ENCODE measurements at regions not wholly inside any gene's neighbourhood (a gene's known extent, or its start where the extent isn't known, plus 50 kb on each side); places are given as distances from the start of the nearest gene placed in this dataset.

DNA sequence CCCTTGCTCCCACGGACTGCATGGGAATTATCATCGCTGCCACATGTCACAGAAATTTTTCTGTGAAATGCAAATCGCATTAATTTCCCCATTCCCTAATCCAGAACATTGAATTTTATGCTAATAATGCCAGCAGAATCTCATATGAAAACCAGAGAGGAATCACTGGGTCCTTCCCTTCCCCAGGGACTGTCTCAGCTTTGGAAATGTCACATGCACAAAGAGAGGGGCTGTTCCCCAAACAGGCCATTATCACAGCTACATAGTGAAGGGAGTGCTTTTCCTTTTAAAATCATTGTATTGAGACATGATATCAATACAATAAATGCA is 954.5 kb downstream of the BRD1 start:
- no peaks in the 10 kb centered on the region for H4K20me1 ChIP-seq (ENCODE audit: insufficient read depth, low read depth, low read length)
- no peak overlapping the region for H3K27ac ChIP-seq (ENCODE audit: low read length)
- H3K27me3 ChIP-seq (ENCODE audit: low read length), result no peaks in the 10 kb centered on the region
- no peaks in the 10 kb centered on the region for H3K36me3 ChIP-seq (ENCODE audit: insufficient read depth, low read length)
- no peak for DNase-seq
- no peak overlapping the region for H2AFZ ChIP-seq (ENCODE audit: low read length)
- H3K9ac ChIP-seq (ENCODE audit: low read length), result no peak overlapping the region
- no peak overlapping the region for H3K4me2 ChIP-seq (ENCODE audit: low read depth, low read length, poor library complexity, severe bottlenecking)
- H3K79me2 ChIP-seq (ENCODE audit: low read length), result no peaks in the 10 kb centered on the region
- no peaks in the 10 kb centered on the region for H3K9me2 ChIP-seq (replicated peaks; ENCODE audit: insufficient read depth, low read length)
- no peaks in the 10 kb centered on the region for H3K9me3 ChIP-seq (ENCODE audit: low read length)
- no peaks in the 10 kb centered on the region for H3K4me1 ChIP-seq (ENCODE audit: low read length)
- H3K4me3 ChIP-seq (ENCODE audit: low read length), result no peak overlapping the region

GRCh38 chr22:48872271-48873190 is 955.1 kb downstream of the BRD1 start:
- no peaks in the 10 kb centered on the region for H4K20me1 ChIP-seq (ENCODE audit: insufficient read depth, low read depth, low read length)
- no peak for DNase-seq
- H3K36me3 ChIP-seq (ENCODE audit: insufficient read depth, low read length), result no peaks in the 10 kb centered on the region
- H3K27me3 ChIP-seq (ENCODE audit: low read length), result no peaks in the 10 kb centered on the region
- H3K4me3 ChIP-seq (ENCODE audit: low read length), result no peak overlapping the region
- no peaks in the 10 kb centered on the region for H3K79me2 ChIP-seq (ENCODE audit: low read length)
- H3K4me2 ChIP-seq (ENCODE audit: low read depth, low read length, poor library complexity, severe bottlenecking), result no peak overlapping the region
- no peaks in the 10 kb centered on the region for H3K9me2 ChIP-seq (replicated peaks; ENCODE audit: insufficient read depth, low read length)
- no peak overlapping the region for H2AFZ ChIP-seq (ENCODE audit: low read length)
- H3K9ac ChIP-seq (ENCODE audit: low read length), result no peak overlapping the region
- no peaks in the 10 kb centered on the region for H3K4me1 ChIP-seq (ENCODE audit: low read length)
- H3K9me3 ChIP-seq (ENCODE audit: low read length), result no peaks in the 10 kb centered on the region
- no peak overlapping the region for H3K27ac ChIP-seq (ENCODE audit: low read length)

GRCh38 chr22:48871176-48871840 is 956.4 kb downstream of the BRD1 start:
- H3K36me3 ChIP-seq (ENCODE audit: insufficient read depth, low read length), result no peaks in the 10 kb centered on the region
- H4K20me1 ChIP-seq (ENCODE audit: insufficient read depth, low read depth, low read length), result no peaks in the 10 kb centered on the region
- H3K27me3 ChIP-seq (ENCODE audit: low read length), result no peaks in the 10 kb centered on the region
- no peaks in the 10 kb centered on the region for H3K9me3 ChIP-seq (ENCODE audit: low read length)
- no peaks in the 10 kb centered on the region for H3K79me2 ChIP-seq (ENCODE audit: low read length)
- no peaks in the 10 kb centered on the region for H3K4me1 ChIP-seq (ENCODE audit: low read length)
- H3K4me3 ChIP-seq (ENCODE audit: low read length), result no peak overlapping the region
- no peak overlapping the region for H3K4me2 ChIP-seq (ENCODE audit: low read depth, low read length, poor library complexity, severe bottlenecking)
- no peak for DNase-seq
- H3K27ac ChIP-seq (ENCODE audit: low read length), result no peak overlapping the region
- H2AFZ ChIP-seq (ENCODE audit: low read length), result no peak overlapping the region
- H3K9me2 ChIP-seq (replicated peaks; ENCODE audit: insufficient read depth, low read length), result no peaks in the 10 kb centered on the region
- no peak overlapping the region for H3K9ac ChIP-seq (ENCODE audit: low read length)

DNA sequence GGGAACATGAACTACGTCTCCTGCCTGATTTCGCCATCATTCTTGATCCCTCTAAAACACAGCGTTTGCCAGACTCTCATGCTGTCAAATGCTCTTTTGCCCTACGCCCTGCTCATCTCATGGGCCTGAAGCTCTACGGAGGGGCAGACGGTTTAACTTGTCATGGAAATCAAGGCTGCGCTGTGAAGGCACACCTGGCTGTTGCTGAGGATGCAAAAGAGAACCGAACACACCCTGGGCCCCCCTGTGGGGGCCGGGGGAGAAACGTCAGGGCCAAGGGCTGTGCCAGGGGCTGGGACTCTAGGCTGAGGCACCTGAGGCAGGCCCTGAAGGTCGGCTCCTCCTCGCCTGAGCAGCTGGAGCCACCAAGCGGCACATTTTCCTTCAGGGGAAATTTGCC is 957.2 kb downstream of the BRD1 start:
- Histone ChIP-seq H3K9ac (ENCODE audit: low read length) (no peak overlapping the region), H3K4me1 (ENCODE audit: low read length) (no peaks in the 10 kb centered on the region), H3K4me2 (ENCODE audit: low read depth, low read length, poor library complexity, severe bottlenecking) (no peak overlapping the region), H3K36me3 (ENCODE audit: insufficient read depth, low read length) (no peaks in the 10 kb centered on the region), H2AFZ (ENCODE audit: low read length) (no peak overlapping the region), H3K4me3 (ENCODE audit: low read length) (no peak overlapping the region), H3K27me3 (ENCODE audit: low read length) (no peaks in the 10 kb centered on the region), H3K27ac (ENCODE audit: low read length) (no peak overlapping the region), H3K9me3 (ENCODE audit: low read length) (no peaks in the 10 kb centered on the region), H3K9me2 (replicated peaks; ENCODE audit: insufficient read depth, low read length) (no peaks in the 10 kb centered on the region), H4K20me1 (ENCODE audit: insufficient read depth, low read depth, low read length) (no peaks in the 10 kb centered on the region), H3K79me2 (ENCODE audit: low read length) (no peaks in the 10 kb centered on the region)
- DNase-seq, result peak; percentile 30

GRCh38 chr22:48869788-48870187 is 957.9 kb downstream of the BRD1 start:
- H3K27me3 ChIP-seq (ENCODE audit: low read length), result no peaks in the 10 kb centered on the region
- no peaks in the 10 kb centered on the region for H4K20me1 ChIP-seq (ENCODE audit: insufficient read depth, low read depth, low read length)
- no peak overlapping the region for H3K27ac ChIP-seq (ENCODE audit: low read length)
- H3K9me3 ChIP-seq (ENCODE audit: low read length), result no peaks in the 10 kb centered on the region
- H2AFZ ChIP-seq (ENCODE audit: low read length), result no peak overlapping the region
- no peak overlapping the region for H3K4me3 ChIP-seq (ENCODE audit: low read length)
- H3K4me1 ChIP-seq (ENCODE audit: low read length), result no peaks in the 10 kb centered on the region
- no peaks in the 10 kb centered on the region for H3K36me3 ChIP-seq (ENCODE audit: insufficient read depth, low read length)
- DNase-seq, result no peak
- H3K9me2 ChIP-seq (replicated peaks; ENCODE audit: insufficient read depth, low read length), result no peaks in the 10 kb centered on the region
- no peak overlapping the region for H3K4me2 ChIP-seq (ENCODE audit: low read depth, low read length, poor library complexity, severe bottlenecking)
- H3K9ac ChIP-seq (ENCODE audit: low read length), result no peak overlapping the region
- no peaks in the 10 kb centered on the region for H3K79me2 ChIP-seq (ENCODE audit: low read length)

GRCh38 chr22:48869161-48869560 is 958.5 kb downstream of the BRD1 start:
- Histone ChIP-seq H3K4me3 (ENCODE audit: low read length) (no peak overlapping the region), H3K27ac (ENCODE audit: low read length) (no peak overlapping the region), H3K4me2 (ENCODE audit: low read depth, low read length, poor library complexity, severe bottlenecking) (no peak overlapping the region), H3K27me3 (ENCODE audit: low read length) (no peaks in the 10 kb centered on the region), H3K9me2 (replicated peaks; ENCODE audit: insufficient read depth, low read length) (no peaks in the 10 kb centered on the region), H3K9ac (ENCODE audit: low read length) (no peak overlapping the region), H3K36me3 (ENCODE audit: insufficient read depth, low read length) (no peaks in the 10 kb centered on the region), H2AFZ (ENCODE audit: low read length) (no peak overlapping the region), H3K79me2 (ENCODE audit: low read length) (no peaks in the 10 kb centered on the region), H3K9me3 (ENCODE audit: low read length) (no peaks in the 10 kb centered on the region), H4K20me1 (ENCODE audit: insufficient read depth, low read depth, low read length) (no peaks in the 10 kb centered on the region), H3K4me1 (ENCODE audit: low read length) (no peaks in the 10 kb centered on the region)
- no peak for DNase-seq

- no peak for DNase-seq
- Histone ChIP-seq H3K9ac (ENCODE audit: low read length) (no peak overlapping the region), H3K9me3 (ENCODE audit: low read length) (no peaks in the 10 kb centered on the region), H3K27ac (ENCODE audit: low read length) (no peak overlapping the region), H3K36me3 (ENCODE audit: insufficient read depth, low read length) (no peaks in the 10 kb centered on the region), H2AFZ (ENCODE audit: low read length) (no peak overlapping the region), H3K4me2 (ENCODE audit: low read depth, low read length, poor library complexity, severe bottlenecking) (no peak overlapping the region), H3K27me3 (ENCODE audit: low read length) (no peaks in the 10 kb centered on the region), H4K20me1 (ENCODE audit: insufficient read depth, low read depth, low read length) (no peaks in the 10 kb centered on the region), H3K79me2 (ENCODE audit: low read length) (no peaks in the 10 kb centered on the region), H3K4me1 (ENCODE audit: low read length) (no peaks in the 10 kb centered on the region), H3K4me3 (ENCODE audit: low read length) (no peak overlapping the region), H3K9me2 (replicated peaks; ENCODE audit: insufficient read depth, low read length) (no peaks in the 10 kb centered on the region)
Observed at GRCh38 chr22:48868554-48868953, 959.1 kb downstream of the BRD1 start.

- no peaks in the 10 kb centered on the region for H3K4me1 ChIP-seq (ENCODE audit: low read length)
- H3K9me3 ChIP-seq (ENCODE audit: low read length), result no peaks in the 10 kb centered on the region
- no peak overlapping the region for H3K4me2 ChIP-seq (ENCODE audit: low read depth, low read length, poor library complexity, severe bottlenecking)
- no peaks in the 10 kb centered on the region for H4K20me1 ChIP-seq (ENCODE audit: insufficient read depth, low read depth, low read length)
- H3K36me3 ChIP-seq (ENCODE audit: insufficient read depth, low read length), result no peaks in the 10 kb centered on the region
- H3K27ac ChIP-seq (ENCODE audit: low read length), result no peak overlapping the region
- DNase-seq, result no peak
- no peaks in the 10 kb centered on the region for H3K9me2 ChIP-seq (replicated peaks; ENCODE audit: insufficient read depth, low read length)
- H3K79me2 ChIP-seq (ENCODE audit: low read length), result no peaks in the 10 kb centered on the region
- H3K9ac ChIP-seq (ENCODE audit: low read length), result no peak overlapping the region
- no peaks in the 10 kb centered on the region for H3K27me3 ChIP-seq (ENCODE audit: low read length)
- no peak overlapping the region for H3K4me3 ChIP-seq (ENCODE audit: low read length)
- no peak overlapping the region for H2AFZ ChIP-seq (ENCODE audit: low read length)
Observed at GRCh38 chr22:48867891-48868290, 959.8 kb downstream of the BRD1 start.

Data from Karpas-422 (cell line).